NCI-H446 (cell line): ENCODE measurements at regions not wholly inside any gene's neighbourhood (a gene's known extent, or its start where the extent isn't known, plus 50 kb on each side); places are given as distances from the start of the nearest gene placed in this dataset.

Source experiments
- DNase-seq, 2 experiments: peaks; one replicate each; lab custom pipeline; 2025; lab: John Stamatoyannopoulos, UW

- no peak for DNase-seq
Observed at GRCh38 chr18:78701771-78702396, 277.7 kb upstream of the SALL3 start.

GRCh38 chr18:78703291-78703690 lies 276.3 kb upstream of the SALL3 start:
- DNase-seq, result no peak

- DNase-seq, result no peak
Observed at GRCh38 chr18:78704971-78705461, 274.6 kb upstream of the SALL3 start.

GRCh38 chr18:78709261-78709809 lies 270.3 kb upstream of the SALL3 start:
- no peak for DNase-seq

GRCh38 chr18:78711316-78711715 lies 268.3 kb upstream of the SALL3 start:
- no peak for DNase-seq

- DNase-seq, result no peak
Observed at GRCh38 chr18:78711971-78712370, 267.6 kb upstream of the SALL3 start.

GRCh38 chr18:78713069-78713468 lies 266.5 kb upstream of the SALL3 start:
- DNase-seq, result no peak

- DNase-seq, result no peak
Observed at GRCh38 chr18:78713726-78714125, 265.9 kb upstream of the SALL3 start.

- DNase-seq, result no peak
Observed at GRCh38 chr18:78716022-78716421, 263.6 kb upstream of the SALL3 start.

GRCh38 chr18:78716581-78716980 lies 263.0 kb upstream of the SALL3 start:
- no peak for DNase-seq

GRCh38 chr18:78717051-78717765 lies 262.4 kb upstream of the SALL3 start:
- DNase-seq, result no peak

GRCh38 chr18:78717766-78718150 lies 261.9 kb upstream of the SALL3 start:
- no peak for DNase-seq

- DNase-seq, result no peak
Observed at GRCh38 chr18:78719821-78720220, 259.8 kb upstream of the SALL3 start.

GRCh38 chr18:78720456-78721237 lies 259.0 kb upstream of the SALL3 start:
- DNase-seq, result no peak

GRCh38 chr18:78721238-78721875 lies 258.3 kb upstream of the SALL3 start:
- DNase-seq, result no peak

GRCh38 chr18:78721981-78722380 lies 257.6 kb upstream of the SALL3 start:
- no peak for DNase-seq

- no peak for DNase-seq
Observed at GRCh38 chr18:78722386-78722785, 257.2 kb upstream of the SALL3 start.

- no peak for DNase-seq
Observed at GRCh38 chr18:78722929-78723710, 256.5 kb upstream of the SALL3 start.

GRCh38 chr18:78724214-78724914 lies 255.3 kb upstream of the SALL3 start:
- no peak for DNase-seq

GRCh38 chr18:78725426-78725825 lies 254.2 kb upstream of the SALL3 start:
- DNase-seq, result no peak
